Suprapubic skin (tissue), 4 donors: ENCODE measurements at regions not wholly inside any gene's neighbourhood (a gene's known extent, or its start where the extent isn't known, plus 50 kb on each side); places are given as distances from the start of the nearest gene placed in this dataset.

Experiments
- CTCF ChIP-seq, 2 donors: fragments of 200-600 bp in 1 of 2; fragments of 450-650 bp in 1 of 2; sonication (generic) in 1 of 2; IDR thresholded peaks; one replicate each; pipeline ENCODE4 v1.5.1; 2016 to 2019; ENCODE audit warnings: antibody characterized with exemption in 2 of 2, mild to moderate bottlenecking in 1 of 2, moderate library complexity in 1 of 2
- EP300 ChIP-seq: sonication (generic); formaldehyde crosslinking; IDR thresholded peaks from one replicate; pipeline ENCODE4 v1.6.1; 2017; ENCODE audit warnings: antibody characterized with exemption
- POLR2A ChIP-seq, 2 donors: fragments of 450-650 bp; IDR thresholded peaks; one replicate each; pipeline ENCODE4 v1.6.1; 2017; ENCODE audit warnings: antibody characterized with exemption in 2 of 2, mild to moderate bottlenecking in 2 of 2, moderate library complexity in 2 of 2
- POLR2AphosphoS5 ChIP-seq, 3 donors: sonication (generic); formaldehyde crosslinking; IDR thresholded peaks; one replicate each; pipeline ENCODE4 v1.6.1; 2017; ENCODE audit warnings: antibody characterized with exemption in 3 of 3

GRCh38 chr12:3351731-3352130, 139.3 kb upstream of the PRMT8 start:
- TF ChIP-seq POLR2A (IDR thresholded peaks at IDR 0.05), result no peak
- TF ChIP-seq CTCF (IDR thresholded peaks at IDR 0.05), result no peak
- TF ChIP-seq EP300, result no peak
- TF ChIP-seq POLR2AphosphoS5 (IDR thresholded peaks at IDR 0.05), result no peak
